IMR-90 (cell line): ENCODE measurements at regions not wholly inside any gene's neighbourhood (a gene's known extent, or its start where the extent isn't known, plus 50 kb on each side); places are given as distances from the start of the nearest gene placed in this dataset.

ENCODE experiments used
- ATAC-seq: fragments of 200-7000 bp; cut with Tn5 transposase; 2 replicates; pipeline ENCODE4 v1.9.1; 2020; ENCODE audit warnings: low read depth, mild to moderate bottlenecking, moderate library complexity
- BruUV-seq: library from RNA; stranded (reverse); fragments of 400-500 nt; replicated peaks from 2 replicates; lab custom pipeline; 2021; lab: Mats Ljungman, UMichigan
- CTCF ChIA-PET: fragments of 300-600 bp; formaldehyde crosslinking; extraction: SDS; loops from one replicate; lab custom pipeline; 2021; ENCODE audit warnings: antibody characterized with exemption; lab: Yijun Ruan, JAX
- POLR2A ChIA-PET: fragments of 300-600 bp; sonication (Branson Sonifier 250); formaldehyde crosslinking; loops from one replicate; lab custom pipeline; 2022; ENCODE audit warnings: antibody characterized with exemption; ENCODE audit not compliant: unreplicated experiment; lab: Charles Lee
- DNase-seq: peaks from one replicate; pipeline ENCODE4 v3.0.0; 2013
- H2AFZ ChIP-seq: replicated peaks from 2 replicates; pipeline ENCODE3; 2013; ENCODE audit warnings: low read length, mild to moderate bottlenecking; ENCODE audit not compliant: poor library complexity
- H2AK5ac ChIP-seq: 2 replicates; pipeline ENCODE4 v1.6.1; 2013; ENCODE audit warnings: low read depth, low read length, inconsistent platforms
- H2AK9ac ChIP-seq: replicated peaks from 2 replicates; pipeline ENCODE3; 2013; ENCODE audit warnings: mild to moderate bottlenecking, low read depth, low read length, moderate library complexity; ENCODE audit not compliant: poor library complexity
- H2BK120ac ChIP-seq: 2 replicates; pipeline ENCODE4 v1.6.1; 2013; ENCODE audit warnings: low read depth, low read length, inconsistent platforms
- H2BK15ac ChIP-seq: 3 replicates; pipeline ENCODE4 v1.6.1; 2013; ENCODE audit warnings: low read depth, low read length, inconsistent platforms
- H2BK20ac ChIP-seq: 2 replicates; pipeline ENCODE4 v1.6.1; 2013; ENCODE audit warnings: low read depth, mild to moderate bottlenecking, inconsistent platforms, low read length, moderate library complexity
- H2BK5ac ChIP-seq: 2 replicates; pipeline ENCODE4 v1.6.1; 2013; ENCODE audit warnings: mild to moderate bottlenecking, low read depth, low read length, inconsistent platforms; ENCODE audit not compliant: poor library complexity, severe bottlenecking
- H3K14ac ChIP-seq: replicated peaks from 2 replicates; pipeline ENCODE4 v1.6.1; 2013; ENCODE audit warnings: low read depth, low read length, inconsistent platforms
- H3K18ac ChIP-seq: 2 replicates; pipeline ENCODE4 v1.6.1; 2013; ENCODE audit warnings: low read depth, low read length, control low read depth
- H3K23ac ChIP-seq: 2 replicates; pipeline ENCODE4 v1.6.1; 2013; ENCODE audit warnings: low read depth, low read length, inconsistent platforms
- H3K27ac ChIP-seq: 2 replicates; pipeline ENCODE4 v1.5.1; 2013; ENCODE audit warnings: mild to moderate bottlenecking, control low read depth, low read length; ENCODE audit not compliant: insufficient read depth
- H3K27me3 ChIP-seq: 2 replicates; pipeline ENCODE4 v1.6.1; 2013; ENCODE audit warnings: low read length; ENCODE audit not compliant: control insufficient read depth, insufficient read depth
- H3K36me3 ChIP-seq: 2 replicates; pipeline ENCODE4 v1.6.1; 2013; ENCODE audit warnings: low read length, mixed read lengths; ENCODE audit not compliant: control insufficient read depth, insufficient read depth
- H3K4ac ChIP-seq: 2 replicates; pipeline ENCODE4 v1.6.1; 2013; ENCODE audit warnings: low read depth, low read length, inconsistent platforms
- H3K4me1 ChIP-seq: 2 replicates; pipeline ENCODE4 v1.6.1; 2013; ENCODE audit warnings: low read length, mixed read lengths; ENCODE audit not compliant: control insufficient read depth, insufficient read depth
- H3K4me2 ChIP-seq: 2 replicates; pipeline ENCODE4 v1.6.1; 2013; ENCODE audit warnings: low read depth, mild to moderate bottlenecking, control low read depth, low read length, moderate library complexity
- H3K4me3 ChIP-seq: 2 replicates; pipeline ENCODE4 v1.5.1; 2013; ENCODE audit warnings: low read depth, mild to moderate bottlenecking, control low read depth, low read length, moderate library complexity; ENCODE audit not compliant: insufficient read depth
- H3K56ac ChIP-seq: 2 replicates; pipeline ENCODE4 v1.6.1; 2013; ENCODE audit warnings: low read length, inconsistent platforms; ENCODE audit not compliant: insufficient read depth; ENCODE audit errors: extremely low read depth
- H3K79me1 ChIP-seq, 2 experiments: 2 replicates each; pipeline ENCODE4 v1.6.1; 2013; ENCODE audit warnings: low read length in 2 of 2, inconsistent platforms in 1 of 2, low read depth in 1 of 2
- H3K9ac ChIP-seq: 2 replicates; pipeline ENCODE4 v1.6.1; 2013; ENCODE audit warnings: low read depth, low read length, control low read depth
- H3K9me1 ChIP-seq: 2 replicates; pipeline ENCODE4 v1.6.1; 2013; ENCODE audit warnings: low read length, inconsistent platforms; ENCODE audit not compliant: insufficient read depth
- H3K9me3 ChIP-seq: 2 replicates; pipeline ENCODE4 v1.6.1; 2013; ENCODE audit warnings: low read length; ENCODE audit not compliant: control insufficient read depth, insufficient read depth
- H4K20me1 ChIP-seq: 2 replicates; pipeline ENCODE4 v1.6.1; 2013; ENCODE audit warnings: low read length, inconsistent platforms; ENCODE audit not compliant: insufficient read depth
- H4K5ac ChIP-seq: 2 replicates; pipeline ENCODE4 v1.6.1; 2013; ENCODE audit warnings: mild to moderate bottlenecking, low read depth, low read length, control low read depth
- H4K8ac ChIP-seq, 2 experiments: 2 replicates each; pipeline ENCODE4 v1.6.1; 2013; ENCODE audit warnings: low read depth in 2 of 2, low read length in 2 of 2, control low read depth in 1 of 2, inconsistent platforms in 1 of 2
- H4K91ac ChIP-seq: 2 replicates; pipeline ENCODE4 v1.6.1; 2013; ENCODE audit warnings: low read depth, low read length, inconsistent platforms; ENCODE audit not compliant: insufficient read depth
- BHLHE40 ChIP-seq: fragments of 150-350 bp; IDR thresholded peaks from 2 replicates; pipeline ENCODE4 v1.6.1; 2016; ENCODE audit warnings: mild to moderate bottlenecking, low read depth, low read length
- CEBPB ChIP-seq: IDR thresholded peaks from 2 replicates; pipeline ENCODE4 v1.6.1; 2012; ENCODE audit warnings: low read depth, low read length, improper control_type of control experiment
- FOS ChIP-seq: fragments of 150-350 bp; IDR thresholded peaks from 2 replicates; pipeline ENCODE4 v1.6.1; 2016; ENCODE audit warnings: low read depth, low read length
- MAFK ChIP-seq: IDR thresholded peaks from 2 replicates; pipeline ENCODE4 v1.6.1; 2012; ENCODE audit warnings: low read depth, low read length, improper control_type of control experiment
- NFE2L2 ChIP-seq: fragments of 150-350 bp; IDR thresholded peaks from 2 replicates; pipeline ENCODE4 v1.6.1; 2016; ENCODE audit warnings: low read depth, mild to moderate bottlenecking, low read length
- SMC3 ChIP-seq: fragments of 150-350 bp; IDR thresholded peaks from 2 replicates; pipeline ENCODE4 v1.6.1; 2016; ENCODE audit warnings: low read depth, mild to moderate bottlenecking, antibody characterized with exemption, low read length, moderate library complexity
- WGBS, 2 experiments: methylation state at CpG; one replicate each; pipeline versions ENCODE4 v1.1.5 to v1.1.7; 2013; ENCODE audit warnings: missing lambda C conversion rate in 2 of 2; ENCODE audit not compliant: insufficient read length in 1 of 2; ENCODE audit errors: extremely low coverage in 2 of 2; 5-methylcytosine and 5-hydroxymethylcytosine counted together
- dilution Hi-C: fragments of 300-500 bp; cut with HindIII; formaldehyde crosslinking; loops from one replicate; pipeline ENCODE4 v1.14.3; 2018; ENCODE audit warnings: low sequenced_read_pairs; ENCODE audit not compliant: unreplicated experiment
- in situ Hi-C: fragments of 300-500 bp; cut with MboI; formaldehyde crosslinking; loops from 3 replicates; pipeline ENCODE4 v1.14.3; 2019; ENCODE audit warnings: low sequenced_read_pairs, inconsistent platforms, mixed read lengths
- intact Hi-C: fragments of 100-400 bp; cut with micrococcal nuclease; formaldehyde crosslinking; loops from 2 replicates; pipeline ENCODE4 v1.10.0; 2022
- TF ChIP-seq, protein P1 (sequence below): fragments of 150-350 bp; IDR thresholded peaks from 2 replicates; pipeline ENCODE4 v1.6.1; 2017; ENCODE audit warnings: mild to moderate bottlenecking, antibody characterized with exemption, low read length, low read depth
- TF ChIP-seq, protein P2 (sequence below): fragments of 150-350 bp; IDR thresholded peaks from 2 replicates; pipeline ENCODE4 v1.6.1; 2016; ENCODE audit warnings: low read depth, mild to moderate bottlenecking, low read length, moderate library complexity, borderline replicate concordance
- TF ChIP-seq, protein P3 (sequence below): conservative IDR thresholded peaks from 2 replicates; pipeline ENCODE4 v1.5.1; 2012; ENCODE audit warnings: mild to moderate bottlenecking, low read depth, low read length, improper control_type of control experiment

DNA sequence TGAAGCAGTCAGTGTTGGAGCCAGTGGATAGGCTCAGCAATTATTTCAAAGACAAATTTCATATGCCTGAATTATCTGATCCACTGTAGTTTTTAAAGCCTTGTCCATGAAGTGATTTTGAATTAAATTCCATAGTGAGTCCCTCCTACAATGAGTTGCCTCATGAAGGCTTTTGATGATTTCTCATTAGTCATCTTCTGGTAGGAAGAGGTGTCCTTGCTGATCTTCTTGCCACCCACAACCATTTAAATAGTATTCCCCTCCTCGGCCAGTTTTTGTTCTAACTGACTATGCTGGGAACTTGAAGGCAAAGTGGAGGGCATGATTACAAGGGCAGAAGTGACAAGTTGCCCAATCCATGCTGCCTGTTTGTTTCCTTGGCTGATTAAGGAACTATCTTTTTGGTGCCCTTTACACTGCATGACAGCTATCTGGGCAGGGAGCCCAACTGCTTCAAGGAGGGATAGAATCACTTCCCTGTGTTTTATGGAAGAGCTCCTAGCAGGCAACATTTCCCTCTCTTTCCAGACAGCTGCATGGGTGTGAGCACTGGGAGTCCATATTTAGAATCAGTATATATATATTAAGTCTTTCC lies 617.5 kb downstream of the ZPLD1 start:
- in situ Hi-C loops (no loop called here), dilution Hi-C loops (no loop called here), intact Hi-C loops (no loop called here)
- no CpG with 5 or more reads among the region's 1 CpG for WGBS, 2 experiments
- Histone ChIP-seq H3K36me3 (no peaks in the 10 kb centered on the region), H3K9me1 (no peaks in the 10 kb centered on the region), H2BK120ac (no peak overlapping the region), H4K5ac (no peak overlapping the region), H3K27me3 (no peaks in the 10 kb centered on the region), H3K56ac (no peak overlapping the region), H3K9me3 (no peaks in the 10 kb centered on the region), H3K23ac (no peak overlapping the region), H3K4me3 (no peak overlapping the region), H4K91ac (no peak overlapping the region), H4K20me1 (no peaks in the 10 kb centered on the region), H3K4me1 (no peaks in the 10 kb centered on the region), H2AFZ (no peak overlapping the region), H4K8ac (no peak overlapping the region), H3K4ac (no peak overlapping the region), H2AK9ac (no peak overlapping the region), H3K4me2 (no peak overlapping the region), H3K27ac (no peak overlapping the region), H2BK5ac (no peak overlapping the region), H3K18ac (no peak overlapping the region), H3K14ac (no peak overlapping the region), H2BK15ac (no peak overlapping the region), H2BK20ac (no peak overlapping the region), H2AK5ac (no peak overlapping the region), H3K79me1 (no peaks in the 10 kb centered on the region), H3K9ac (no peak overlapping the region)
- ChIA-PET CTCF (no interaction called here), POLR2A (no interaction called here)
- DNase-seq = no peak
- BruUV-seq = no TSS peak
- TF ChIP-seq NFE2L2 = no peak
- TF ChIP-seq BHLHE40 = no peak
- TF ChIP-seq, protein P1, sequence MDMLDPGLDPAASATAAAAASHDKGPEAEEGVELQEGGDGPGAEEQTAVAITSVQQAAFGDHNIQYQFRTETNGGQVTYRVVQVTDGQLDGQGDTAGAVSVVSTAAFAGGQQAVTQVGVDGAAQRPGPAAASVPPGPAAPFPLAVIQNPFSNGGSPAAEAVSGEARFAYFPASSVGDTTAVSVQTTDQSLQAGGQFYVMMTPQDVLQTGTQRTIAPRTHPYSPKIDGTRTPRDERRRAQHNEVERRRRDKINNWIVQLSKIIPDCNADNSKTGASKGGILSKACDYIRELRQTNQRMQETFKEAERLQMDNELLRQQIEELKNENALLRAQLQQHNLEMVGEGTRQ = no peak
- no peak for TF ChIP-seq FOS
- TF ChIP-seq, protein P2, sequence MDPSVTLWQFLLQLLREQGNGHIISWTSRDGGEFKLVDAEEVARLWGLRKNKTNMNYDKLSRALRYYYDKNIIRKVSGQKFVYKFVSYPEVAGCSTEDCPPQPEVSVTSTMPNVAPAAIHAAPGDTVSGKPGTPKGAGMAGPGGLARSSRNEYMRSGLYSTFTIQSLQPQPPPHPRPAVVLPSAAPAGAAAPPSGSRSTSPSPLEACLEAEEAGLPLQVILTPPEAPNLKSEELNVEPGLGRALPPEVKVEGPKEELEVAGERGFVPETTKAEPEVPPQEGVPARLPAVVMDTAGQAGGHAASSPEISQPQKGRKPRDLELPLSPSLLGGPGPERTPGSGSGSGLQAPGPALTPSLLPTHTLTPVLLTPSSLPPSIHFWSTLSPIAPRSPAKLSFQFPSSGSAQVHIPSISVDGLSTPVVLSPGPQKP = no peak
- TF ChIP-seq SMC3 = no peak
- TF ChIP-seq, protein P3, sequence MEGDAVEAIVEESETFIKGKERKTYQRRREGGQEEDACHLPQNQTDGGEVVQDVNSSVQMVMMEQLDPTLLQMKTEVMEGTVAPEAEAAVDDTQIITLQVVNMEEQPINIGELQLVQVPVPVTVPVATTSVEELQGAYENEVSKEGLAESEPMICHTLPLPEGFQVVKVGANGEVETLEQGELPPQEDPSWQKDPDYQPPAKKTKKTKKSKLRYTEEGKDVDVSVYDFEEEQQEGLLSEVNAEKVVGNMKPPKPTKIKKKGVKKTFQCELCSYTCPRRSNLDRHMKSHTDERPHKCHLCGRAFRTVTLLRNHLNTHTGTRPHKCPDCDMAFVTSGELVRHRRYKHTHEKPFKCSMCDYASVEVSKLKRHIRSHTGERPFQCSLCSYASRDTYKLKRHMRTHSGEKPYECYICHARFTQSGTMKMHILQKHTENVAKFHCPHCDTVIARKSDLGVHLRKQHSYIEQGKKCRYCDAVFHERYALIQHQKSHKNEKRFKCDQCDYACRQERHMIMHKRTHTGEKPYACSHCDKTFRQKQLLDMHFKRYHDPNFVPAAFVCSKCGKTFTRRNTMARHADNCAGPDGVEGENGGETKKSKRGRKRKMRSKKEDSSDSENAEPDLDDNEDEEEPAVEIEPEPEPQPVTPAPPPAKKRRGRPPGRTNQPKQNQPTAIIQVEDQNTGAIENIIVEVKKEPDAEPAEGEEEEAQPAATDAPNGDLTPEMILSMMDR = no peak
- no peak for TF ChIP-seq CEBPB
- TF ChIP-seq MAFK = no peak
- ATAC-seq = no peak
